Psoas muscle (tissue), 7 donors: ENCODE measurements at regions not wholly inside any gene's neighbourhood (a gene's known extent, or its start where the extent isn't known, plus 50 kb on each side); places are given as distances from the start of the nearest gene placed in this dataset.

Experiments
- ATAC-seq, 4 donors: fragments of 200-7000 bp; cut with Tn5 transposase; one replicate each; pipeline ENCODE4 v1.9.1; 2020; ENCODE audit warnings: moderate library complexity in 3 of 4, mild to moderate bottlenecking in 2 of 4
- DNase-seq, 2 donors: peaks; one replicate each; pipeline ENCODE4 v3.0.0-alpha.2; 2020
- H3K27ac ChIP-seq: fragments of 200-600 bp; one replicate; pipeline ENCODE4 v1.8.0; 2022
- H3K27me3 ChIP-seq, 3 donors: fragments of 200-600 bp in 1 of 3; one replicate each; pipeline versions ENCODE4 v1.6.1 to v1.8.0; 2013 to 2022; ENCODE audit warnings: low read length in 2 of 3, mild to moderate bottlenecking in 2 of 3, moderate library complexity in 1 of 3; ENCODE audit not compliant: insufficient read depth in 3 of 3
- H3K36me3 ChIP-seq, 2 donors: fragments of 200-600 bp in 1 of 2; one replicate each; pipeline versions ENCODE4 v1.6.1 to v1.8.0; 2013 to 2022; ENCODE audit warnings: low read depth in 1 of 2, mild to moderate bottlenecking in 1 of 2, moderate library complexity in 1 of 2; ENCODE audit not compliant: insufficient read depth in 1 of 2
- H3K4me1 ChIP-seq: fragments of 200-600 bp; one replicate; pipeline ENCODE4 v1.8.0; 2022
- H3K4me3 ChIP-seq: fragments of 200-600 bp; one replicate; pipeline ENCODE4 v1.8.0; 2022; ENCODE audit warnings: mild to moderate bottlenecking
- H3K9me3 ChIP-seq: fragments of 200-600 bp; one replicate; pipeline ENCODE4 v1.8.0; 2022
- WGBS, 3 donors: extraction: QIAGEN DNeasy Blood & Tissue Kit; methylation state at CpG; one replicate each; pipeline versions ENCODE4 v1.1.6 to v1.1.7; 2013; 5-methylcytosine and 5-hydroxymethylcytosine counted together
- intact Hi-C, 2 donors: fragments of 100-400 bp; cut with DNase I; formaldehyde crosslinking; loops; one replicate each; pipeline versions ENCODE4 v1.11.0 to v1.14.2; 2022
- TF ChIP-seq, protein P1 (sequence below): fragments of 200-600 bp; IDR thresholded peaks from one replicate; pipeline ENCODE4 v1.8.0; 2022; ENCODE audit warnings: antibody characterized with exemption
- donor health status: healthy with polysubstance abuse.
- donor health status: DM: no; HTN: no; CAD: no; lungs with moderate emphysema.
- donor health status: Bipolar disorder and iron deficiency.
- donor health status: healthy.
- donor health status: DM: yes; HTN: yes; CAD: no.
- donor health status: DM: no; HTN: no; CAD: no.
- donor health status: DM: yes; HTN: yes; CAD: no.

- Histone ChIP-seq H3K27me3 (no peaks in the 10 kb centered on the region), H3K36me3 (no peaks in the 10 kb centered on the region), H3K4me3 (no peak overlapping the region), H3K4me1 (no peaks in the 10 kb centered on the region), H3K9me3 (no peaks in the 10 kb centered on the region), H3K27ac (no peak overlapping the region)
- no peak for DNase-seq
- TF ChIP-seq, protein P1, sequence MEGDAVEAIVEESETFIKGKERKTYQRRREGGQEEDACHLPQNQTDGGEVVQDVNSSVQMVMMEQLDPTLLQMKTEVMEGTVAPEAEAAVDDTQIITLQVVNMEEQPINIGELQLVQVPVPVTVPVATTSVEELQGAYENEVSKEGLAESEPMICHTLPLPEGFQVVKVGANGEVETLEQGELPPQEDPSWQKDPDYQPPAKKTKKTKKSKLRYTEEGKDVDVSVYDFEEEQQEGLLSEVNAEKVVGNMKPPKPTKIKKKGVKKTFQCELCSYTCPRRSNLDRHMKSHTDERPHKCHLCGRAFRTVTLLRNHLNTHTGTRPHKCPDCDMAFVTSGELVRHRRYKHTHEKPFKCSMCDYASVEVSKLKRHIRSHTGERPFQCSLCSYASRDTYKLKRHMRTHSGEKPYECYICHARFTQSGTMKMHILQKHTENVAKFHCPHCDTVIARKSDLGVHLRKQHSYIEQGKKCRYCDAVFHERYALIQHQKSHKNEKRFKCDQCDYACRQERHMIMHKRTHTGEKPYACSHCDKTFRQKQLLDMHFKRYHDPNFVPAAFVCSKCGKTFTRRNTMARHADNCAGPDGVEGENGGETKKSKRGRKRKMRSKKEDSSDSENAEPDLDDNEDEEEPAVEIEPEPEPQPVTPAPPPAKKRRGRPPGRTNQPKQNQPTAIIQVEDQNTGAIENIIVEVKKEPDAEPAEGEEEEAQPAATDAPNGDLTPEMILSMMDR = no peak
- WGBS, 3 donors = 49 to 61% (median 52%) methylated on average over 2 of the region's 2 CpGs
- intact Hi-C loops = no loop called here
- no peak for ATAC-seq
Measured at GRCh38 chr14:100955201-100955600, 51.7 kb upstream of the RTL1 start.

DNA sequence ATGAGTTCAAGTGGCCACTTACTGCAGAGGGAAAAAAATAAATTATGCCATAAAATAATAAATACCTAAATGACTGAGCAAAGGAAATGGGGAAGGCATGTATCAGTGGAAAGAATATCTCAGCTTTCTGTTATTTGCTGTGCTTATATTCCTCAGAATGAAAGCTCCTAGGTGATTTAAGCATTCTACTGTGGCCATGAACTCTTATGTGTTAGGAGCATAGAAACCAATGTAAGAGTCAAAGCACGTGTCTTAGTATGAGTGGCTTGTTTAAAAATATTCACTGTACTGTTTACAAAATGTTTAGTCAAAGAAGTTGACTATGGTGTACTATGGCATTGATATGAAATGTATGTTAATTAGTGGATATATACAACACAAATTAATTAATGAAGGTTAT, 59.0 kb upstream of the RTL1 start:
- no peaks in the 10 kb centered on the region for H3K27me3 ChIP-seq
- 0 to 38% (median 0%) methylated on average over 1 of the region's 1 CpG for WGBS, 3 donors
- DNase-seq = no peak
- no peaks in the 10 kb centered on the region for H3K4me1 ChIP-seq
- no peak overlapping the region for H3K27ac ChIP-seq
- no peaks in the 10 kb centered on the region for H3K9me3 ChIP-seq
- no peaks in the 10 kb centered on the region for H3K36me3 ChIP-seq
- TF ChIP-seq, protein P1 = no peak
- ATAC-seq = no peak
- no peak overlapping the region for H3K4me3 ChIP-seq
- intact Hi-C loops = no loop called here

GRCh38 chr14:100965296-100965695, 61.8 kb upstream of the RTL1 start:
- intact Hi-C loops = no loop called here
- TF ChIP-seq, protein P1 = no peak
- no peaks in the 10 kb centered on the region for H3K9me3 ChIP-seq
- no peak overlapping the region for H3K4me3 ChIP-seq
- no peaks in the 10 kb centered on the region for H3K27me3 ChIP-seq
- no peaks in the 10 kb centered on the region for H3K36me3 ChIP-seq
- ATAC-seq (no peak), DNase-seq (no peak)
- H3K4me1 ChIP-seq = no peaks in the 10 kb centered on the region
- H3K27ac ChIP-seq = no peak overlapping the region
- WGBS, 3 donors = 84 to 91% (median 89%) methylated on average over 8 of the region's 8 CpGs

GRCh38 chr14:100967178-100967577, 63.7 kb upstream of the RTL1 start:
- intact Hi-C loops = no loop called here
- TF ChIP-seq, protein P1 = no peak
- Histone ChIP-seq H3K27ac (no peak overlapping the region), H3K9me3 (no peaks in the 10 kb centered on the region), H3K27me3 (no peaks in the 10 kb centered on the region), H3K4me1 (no peaks in the 10 kb centered on the region), H3K4me3 (no peak overlapping the region), H3K36me3 (no peaks in the 10 kb centered on the region)
- ATAC-seq (no peak), DNase-seq (no peak)
- WGBS, 3 donors = 77 to 88% (median 78%) methylated on average over 3 of the region's 3 CpGs

- intact Hi-C loops = no loop called here
- no peaks in the 10 kb centered on the region for H3K36me3 ChIP-seq
- H3K4me1 ChIP-seq = no peaks in the 10 kb centered on the region
- TF ChIP-seq, protein P1 = no peak
- H3K9me3 ChIP-seq = no peaks in the 10 kb centered on the region
- no peaks in the 10 kb centered on the region for H3K27me3 ChIP-seq
- ATAC-seq = no peak
- DNase-seq = no peak
- WGBS, 3 donors = 72 to 78% (median 77%) methylated on average over 2 of the region's 2 CpGs
- H3K27ac ChIP-seq = no peak overlapping the region
- H3K4me3 ChIP-seq = no peak overlapping the region
Measured at GRCh38 chr14:100967930-100968329, 64.4 kb upstream of the RTL1 start.
